ENCODE measurements at regions not wholly inside any gene's neighbourhood (a gene's known extent, or its start where the extent isn't known, plus 50 kb on each side); places are given as distances from the start of the nearest gene placed in this dataset.

GRCh38 chr4:175444512-175444911, 367.6 kb downstream of the GPM6A start:
- no peak for ATAC-seq (ENCODE audit: insufficient read depth, low FRiP score)
- TF ChIP-seq CTCF (IDR thresholded peaks at IDR 0.05; ENCODE audit: control extremely low read depth, extremely low read depth), result no peak
- H3K36me3 ChIP-seq (ENCODE audit: control insufficient read depth in 4 of 4, insufficient read depth in 4 of 4, low read length in 4 of 4), result no peaks in the 10 kb centered on the region
- WGBS, 2 donors, result 69 to 72% methylated on average over 4 of the region's 4 CpGs
- H3K4me1 ChIP-seq (ENCODE audit: control insufficient read depth in 5 of 5, insufficient read depth in 5 of 5, low read length in 5 of 5), result peaks cover 0 to 7% (median 0%) of the 10 kb centered on the region in 5 donors
- H3K27me3 ChIP-seq (ENCODE audit: control insufficient read depth in 3 of 3, insufficient read depth in 3 of 3, low read length in 2 of 3), result no peaks in the 10 kb centered on the region
- no peak overlapping the region for H3K9ac ChIP-seq (ENCODE audit: insufficient read depth in 1 of 2, low read length in 2 of 2)
- H3K4me3 ChIP-seq, result no peak overlapping the region
- H3K27ac ChIP-seq (ENCODE audit: low read depth in 1 of 2, low read length in 1 of 2), result no peak overlapping the region
- peaks cover 0 to 2% (median 0%) of the 10 kb centered on the region in 4 donors for H3K9me3 ChIP-seq (ENCODE audit: control insufficient read depth in 4 of 4, insufficient read depth in 3 of 4, low read length in 3 of 4)
- no peak for DNase-seq

DNA sequence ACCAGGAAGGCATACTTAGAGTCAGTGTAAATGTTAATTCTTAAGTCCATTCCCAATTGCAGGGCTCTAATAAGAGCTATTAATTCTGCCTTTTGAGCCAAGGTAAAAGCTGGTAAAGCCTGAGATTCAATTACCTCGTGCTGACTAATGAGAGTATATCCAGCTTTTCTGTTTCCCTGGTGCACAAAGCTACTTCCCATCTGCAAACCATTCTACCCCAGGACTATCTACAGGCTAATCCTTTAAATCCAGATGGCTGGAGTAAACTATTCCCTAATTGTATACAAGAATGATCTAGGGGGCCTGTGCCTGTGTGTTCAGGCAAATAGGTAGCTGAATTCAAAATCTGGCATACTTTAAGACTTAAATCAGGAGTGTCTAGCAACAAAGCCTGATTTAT, 365.0 kb downstream of the GPM6A start:
- H3K36me3 ChIP-seq (ENCODE audit: control insufficient read depth in 4 of 4, insufficient read depth in 4 of 4, low read length in 4 of 4), result no peaks in the 10 kb centered on the region
- 70 to 72% methylated on average over 1 of the region's 1 CpG for WGBS, 2 donors
- no peak overlapping the region for H3K4me3 ChIP-seq
- ATAC-seq (ENCODE audit: insufficient read depth, low FRiP score) (no peak), DNase-seq (no peak)
- H3K27ac ChIP-seq (ENCODE audit: low read depth in 1 of 2, low read length in 1 of 2), result no peak overlapping the region
- no peak for TF ChIP-seq CTCF (IDR thresholded peaks at IDR 0.05; ENCODE audit: control extremely low read depth, extremely low read depth)
- no peak overlapping the region for H3K9ac ChIP-seq (ENCODE audit: insufficient read depth in 1 of 2, low read length in 2 of 2)
- peaks cover 0 to 2% (median 0%) of the 10 kb centered on the region in 5 donors for H3K4me1 ChIP-seq (ENCODE audit: control insufficient read depth in 5 of 5, insufficient read depth in 5 of 5, low read length in 5 of 5)
- no peaks in the 10 kb centered on the region for H3K27me3 ChIP-seq (ENCODE audit: control insufficient read depth in 3 of 3, insufficient read depth in 3 of 3, low read length in 2 of 3)
- peaks cover 0 to 2% (median 0%) of the 10 kb centered on the region in 4 donors for H3K9me3 ChIP-seq (ENCODE audit: control insufficient read depth in 4 of 4, insufficient read depth in 3 of 4, low read length in 3 of 4)

DNA sequence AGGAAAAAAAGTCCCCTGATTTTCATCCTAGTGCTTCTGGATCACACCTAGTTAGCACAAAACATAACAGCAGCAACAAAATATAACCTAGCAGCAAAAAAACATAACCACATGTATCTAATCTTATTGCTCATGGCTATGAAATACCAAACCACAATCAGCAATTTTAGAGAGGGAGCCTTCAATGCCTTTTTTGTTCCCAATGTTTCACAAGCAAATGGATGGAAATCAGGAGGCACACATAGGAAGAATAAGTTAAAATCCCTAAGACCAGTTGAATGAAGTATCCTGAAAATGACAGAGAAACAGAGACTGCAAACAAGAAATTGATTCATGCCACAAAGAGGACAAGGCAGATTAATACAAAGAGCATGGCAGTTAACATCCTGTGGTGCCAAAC, 361.6 kb downstream of the GPM6A start:
- H3K4me3 ChIP-seq, result no peak overlapping the region
- ATAC-seq (ENCODE audit: insufficient read depth, low FRiP score) (no peak), DNase-seq (no peak)
- peaks cover 0 to 2% (median 0%) of the 10 kb centered on the region in 5 donors for H3K4me1 ChIP-seq (ENCODE audit: control insufficient read depth in 5 of 5, insufficient read depth in 5 of 5, low read length in 5 of 5)
- H3K36me3 ChIP-seq (ENCODE audit: control insufficient read depth in 4 of 4, insufficient read depth in 4 of 4, low read length in 4 of 4), result no peaks in the 10 kb centered on the region
- H3K9ac ChIP-seq (ENCODE audit: insufficient read depth in 1 of 2, low read length in 2 of 2), result no peak overlapping the region
- no peaks in the 10 kb centered on the region for H3K27me3 ChIP-seq (ENCODE audit: control insufficient read depth in 3 of 3, insufficient read depth in 3 of 3, low read length in 2 of 3)
- H3K9me3 ChIP-seq (ENCODE audit: control insufficient read depth in 4 of 4, insufficient read depth in 3 of 4, low read length in 3 of 4), result peaks cover 0 to 6% (median 0%) of the 10 kb centered on the region in 4 donors
- TF ChIP-seq CTCF (IDR thresholded peaks at IDR 0.05; ENCODE audit: control extremely low read depth, extremely low read depth), result no peak
- H3K27ac ChIP-seq (ENCODE audit: low read depth in 1 of 2, low read length in 1 of 2), result no peak overlapping the region
